GM12864 (cell line): ENCODE measurements at regions not wholly inside any gene's neighbourhood (a gene's known extent, or its start where the extent isn't known, plus 50 kb on each side); places are given as distances from the start of the nearest gene placed in this dataset.
A peak's percentile ranks its signal among the peaks of the same experiment; 100 is the strongest.

Experiments used
- DNase-seq: peaks from one replicate; pipeline ENCODE4 v3.0.0-alpha.2; 2011; ENCODE audit warnings: low read depth
- H3K4me3 ChIP-seq: 2 replicates; pipeline ENCODE4 v1.5.1; 2011; ENCODE audit warnings: mild to moderate bottlenecking, low read depth, low read length, control low read depth
- CTCF ChIP-seq: IDR thresholded peaks from 2 replicates; pipeline ENCODE4 v1.5.1; 2011; ENCODE audit warnings: low read depth, mild to moderate bottlenecking, moderate library complexity, low read length, control low read depth, inconsistent platforms; ENCODE audit errors: missing control alignments

- peak; percentile 94 for TF ChIP-seq CTCF
- DNase-seq = peak; percentile 8
These were observed 258.3 kb upstream of the GABRA2 start for GRCh38 chr4:46648088-46648744.

GRCh38 chr4:46645126-46645525 is 255.2 kb upstream of the GABRA2 start:
- no peak for DNase-seq
- H3K4me3 ChIP-seq = no peak overlapping the region
- no peak for TF ChIP-seq CTCF

More at GRCh38 chr4:46648088-46648744, 258.3 kb upstream of the GABRA2 start:
- no peak overlapping the region for H3K4me3 ChIP-seq
